ENCODE measurements at regions not wholly inside any gene's neighbourhood (a gene's known extent, or its start where the extent isn't known, plus 50 kb on each side); places are given as distances from the start of the nearest gene placed in this dataset.

DNA sequence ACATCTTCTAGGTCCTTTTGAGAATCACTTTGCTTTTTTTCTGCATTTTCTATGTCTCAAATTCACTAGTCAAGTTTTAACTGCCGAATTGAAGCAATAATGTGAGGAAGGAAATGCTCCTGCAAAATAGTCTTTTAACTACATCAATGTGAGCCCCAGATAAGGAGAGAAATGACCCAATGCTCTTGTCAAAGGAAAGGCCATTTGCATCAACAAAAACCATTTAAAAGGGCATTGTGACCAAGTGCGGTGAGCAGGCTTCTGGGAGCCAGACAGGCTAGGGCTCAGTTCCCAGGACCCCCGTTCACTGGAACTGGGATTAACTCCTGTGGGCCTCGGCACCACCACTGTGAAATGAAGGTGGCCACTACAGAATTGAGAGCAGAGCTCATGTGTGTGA lies 127.9 kb upstream of the EEPD1 start:
- DNase-seq = no peak
- H3K23me2 ChIP-seq (ENCODE audit: insufficient read length, low read depth, low read length, poor library complexity, severe bottlenecking) = no peaks in the 10 kb centered on the region
- no peak overlapping the region for H4K8ac ChIP-seq (replicated peaks; ENCODE audit: insufficient read length, low read depth, low read length)
- no peak overlapping the region for H4K5ac ChIP-seq (ENCODE audit: insufficient read length, low read depth, low read length)
- no peak overlapping the region for H3K4me2 ChIP-seq (ENCODE audit: insufficient read depth, insufficient read length, low read length)
- H3K4ac ChIP-seq (ENCODE audit: low read depth, low read length) = no peak overlapping the region
- Mint-ChIP-seq H3K36me3 (ENCODE audit: insufficient read depth in 1 of 3, low read depth in 3 of 3) (no peaks in the 10 kb centered on the region), H3K4me3 (no peak overlapping the region), H3K9me3 (no peaks in the 10 kb centered on the region), H3K4me1 (peaks cover 14 to 16% of the 10 kb centered on the region in 2 experiments), H3K27me3 (ENCODE audit: low read depth) (peaks cover 6% of the 10 kb centered on the region), H3K27ac (no peak overlapping the region; a peak in 1 of 7 replicates)
- no peak overlapping the region for H2BK120ac ChIP-seq (ENCODE audit: low read depth, low read length, poor library complexity, severe bottlenecking)
- H3K79me2 ChIP-seq (ENCODE audit: insufficient read depth, low read length) = no peaks in the 10 kb centered on the region
- no peak overlapping the region for H2BK5ac ChIP-seq (ENCODE audit: insufficient read length, low read length)
- no peak overlapping the region for H3K56ac ChIP-seq (ENCODE audit: insufficient read length, low read depth, low read length)
- H4K91ac ChIP-seq (ENCODE audit: insufficient read length, low read depth, low read length) = no peak overlapping the region
- WGBS (ENCODE audit: extremely low coverage, insufficient read length, low lambda C conversion rate) = no CpG with 5 or more reads among the region's 4 CpGs
- TF ChIP-seq, protein P1, sequence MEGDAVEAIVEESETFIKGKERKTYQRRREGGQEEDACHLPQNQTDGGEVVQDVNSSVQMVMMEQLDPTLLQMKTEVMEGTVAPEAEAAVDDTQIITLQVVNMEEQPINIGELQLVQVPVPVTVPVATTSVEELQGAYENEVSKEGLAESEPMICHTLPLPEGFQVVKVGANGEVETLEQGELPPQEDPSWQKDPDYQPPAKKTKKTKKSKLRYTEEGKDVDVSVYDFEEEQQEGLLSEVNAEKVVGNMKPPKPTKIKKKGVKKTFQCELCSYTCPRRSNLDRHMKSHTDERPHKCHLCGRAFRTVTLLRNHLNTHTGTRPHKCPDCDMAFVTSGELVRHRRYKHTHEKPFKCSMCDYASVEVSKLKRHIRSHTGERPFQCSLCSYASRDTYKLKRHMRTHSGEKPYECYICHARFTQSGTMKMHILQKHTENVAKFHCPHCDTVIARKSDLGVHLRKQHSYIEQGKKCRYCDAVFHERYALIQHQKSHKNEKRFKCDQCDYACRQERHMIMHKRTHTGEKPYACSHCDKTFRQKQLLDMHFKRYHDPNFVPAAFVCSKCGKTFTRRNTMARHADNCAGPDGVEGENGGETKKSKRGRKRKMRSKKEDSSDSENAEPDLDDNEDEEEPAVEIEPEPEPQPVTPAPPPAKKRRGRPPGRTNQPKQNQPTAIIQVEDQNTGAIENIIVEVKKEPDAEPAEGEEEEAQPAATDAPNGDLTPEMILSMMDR (conservative IDR thresholded peaks at IDR 0.05) = no peak
- no peak overlapping the region for H3K14ac ChIP-seq (ENCODE audit: insufficient read depth, low read length)
- no peaks in the 10 kb centered on the region for H4K20me1 ChIP-seq (ENCODE audit: control insufficient read depth, insufficient read depth, insufficient read length)
- no peak overlapping the region for H2AK5ac ChIP-seq (ENCODE audit: insufficient read length, low read length)
- no peak overlapping the region for H3K23ac ChIP-seq (ENCODE audit: insufficient read length, low read depth, low read length)
- H3K18ac ChIP-seq (ENCODE audit: insufficient read length, low read depth, low read length) = no peak overlapping the region
- H2AFZ ChIP-seq (ENCODE audit: low read length) = no peak overlapping the region
- no peaks in the 10 kb centered on the region for H3K27me3 ChIP-seq (ENCODE audit: insufficient read depth, low read length)
- no peaks in the 10 kb centered on the region for H3K79me1 ChIP-seq (ENCODE audit: insufficient read depth, low read depth, low read length, poor library complexity, severe bottlenecking)
- no peak overlapping the region for H2BK15ac ChIP-seq (ENCODE audit: low read depth, low read length)
- H2BK20ac ChIP-seq (ENCODE audit: low read depth, low read length, poor library complexity, severe bottlenecking) = no peak overlapping the region
- no peaks in the 10 kb centered on the region for H3K4me1 ChIP-seq (ENCODE audit: insufficient read depth, low read length)
- H3T11ph ChIP-seq (ENCODE audit: low read length) = no peak overlapping the region
- H3K27ac ChIP-seq (ENCODE audit: insufficient read length, low read depth, low read length) = no peak overlapping the region
- no peaks in the 10 kb centered on the region for H3K9me3 ChIP-seq (ENCODE audit: control insufficient read depth, low read depth, low read length)
- no peak overlapping the region for H2BK12ac ChIP-seq (ENCODE audit: insufficient read length, low read depth, low read length)
- no peak overlapping the region for H3K9ac ChIP-seq (ENCODE audit: extremely low read depth, insufficient read length, low read length)
